ENCODE measurements at regions not wholly inside any gene's neighbourhood (a gene's known extent, or its start where the extent isn't known, plus 50 kb on each side); places are given as distances from the start of the nearest gene placed in this dataset.

GRCh38 chr17:62178579-62178978 is 113.5 kb upstream of the MED13 start:
- Histone ChIP-seq H3K4me1 (ENCODE audit: insufficient read depth) (no peaks in the 10 kb centered on the region), H3K79me2 (replicated peaks; ENCODE audit: insufficient read depth) (no peaks in the 10 kb centered on the region), H3K4me2 (no peak overlapping the region), H3K36me3 (ENCODE audit: insufficient read depth) (no peaks in the 10 kb centered on the region), H3K9me2 (ENCODE audit: insufficient read depth) (no peaks in the 10 kb centered on the region), H3F3A (replicated peaks; ENCODE audit: low read depth) (no peaks in the 10 kb centered on the region), H3K4me3 (no peak overlapping the region), H3K27ac (ENCODE audit: low read depth) (no peak overlapping the region), H2AFZ (peak overlapping the region; percentile 74; the same call in 1 of the 2 replicates), H4K20me1 (replicated peaks; ENCODE audit: insufficient read depth) (no peaks in the 10 kb centered on the region), H3K27me3 (ENCODE audit: insufficient read depth) (no peaks in the 10 kb centered on the region)
- Mint-ChIP-seq H3K9me3 (no peaks in the 10 kb centered on the region), H3K4me1 (no peaks in the 10 kb centered on the region), H3K4me3 (no peak overlapping the region), H3K36me3 (ENCODE audit: low read depth) (no peaks in the 10 kb centered on the region), H3K27ac (no peak overlapping the region), H3K27me3 (ENCODE audit: insufficient read depth, low read depth, poor library complexity) (peaks cover 2% of the 10 kb centered on the region)
- ATAC-seq = no peak
- DNase-seq (ENCODE audit: low spot score) = no peak
- TF ChIP-seq EZH2phosphoT487 (IDR thresholded peaks at IDR 0.05; ENCODE audit: unreplicated experiment) (no peak), POLR2AphosphoS5 (IDR thresholded peaks at IDR 0.05; ENCODE audit: low read depth) (no peak), EZH2 (IDR thresholded peaks at IDR 0.05; ENCODE audit: low read depth, unreplicated experiment) (no peak), REST (IDR thresholded peaks at IDR 0.05; ENCODE audit: unreplicated experiment) (no peak), ZNF114 (CRISPR knock-in tag; IDR thresholded peaks at IDR 0.05) (no peak), CREB1 (CRISPR knock-in tag; IDR thresholded peaks at IDR 0.05; ENCODE audit: low read depth) (no peak)
- TF ChIP-seq, protein P1, sequence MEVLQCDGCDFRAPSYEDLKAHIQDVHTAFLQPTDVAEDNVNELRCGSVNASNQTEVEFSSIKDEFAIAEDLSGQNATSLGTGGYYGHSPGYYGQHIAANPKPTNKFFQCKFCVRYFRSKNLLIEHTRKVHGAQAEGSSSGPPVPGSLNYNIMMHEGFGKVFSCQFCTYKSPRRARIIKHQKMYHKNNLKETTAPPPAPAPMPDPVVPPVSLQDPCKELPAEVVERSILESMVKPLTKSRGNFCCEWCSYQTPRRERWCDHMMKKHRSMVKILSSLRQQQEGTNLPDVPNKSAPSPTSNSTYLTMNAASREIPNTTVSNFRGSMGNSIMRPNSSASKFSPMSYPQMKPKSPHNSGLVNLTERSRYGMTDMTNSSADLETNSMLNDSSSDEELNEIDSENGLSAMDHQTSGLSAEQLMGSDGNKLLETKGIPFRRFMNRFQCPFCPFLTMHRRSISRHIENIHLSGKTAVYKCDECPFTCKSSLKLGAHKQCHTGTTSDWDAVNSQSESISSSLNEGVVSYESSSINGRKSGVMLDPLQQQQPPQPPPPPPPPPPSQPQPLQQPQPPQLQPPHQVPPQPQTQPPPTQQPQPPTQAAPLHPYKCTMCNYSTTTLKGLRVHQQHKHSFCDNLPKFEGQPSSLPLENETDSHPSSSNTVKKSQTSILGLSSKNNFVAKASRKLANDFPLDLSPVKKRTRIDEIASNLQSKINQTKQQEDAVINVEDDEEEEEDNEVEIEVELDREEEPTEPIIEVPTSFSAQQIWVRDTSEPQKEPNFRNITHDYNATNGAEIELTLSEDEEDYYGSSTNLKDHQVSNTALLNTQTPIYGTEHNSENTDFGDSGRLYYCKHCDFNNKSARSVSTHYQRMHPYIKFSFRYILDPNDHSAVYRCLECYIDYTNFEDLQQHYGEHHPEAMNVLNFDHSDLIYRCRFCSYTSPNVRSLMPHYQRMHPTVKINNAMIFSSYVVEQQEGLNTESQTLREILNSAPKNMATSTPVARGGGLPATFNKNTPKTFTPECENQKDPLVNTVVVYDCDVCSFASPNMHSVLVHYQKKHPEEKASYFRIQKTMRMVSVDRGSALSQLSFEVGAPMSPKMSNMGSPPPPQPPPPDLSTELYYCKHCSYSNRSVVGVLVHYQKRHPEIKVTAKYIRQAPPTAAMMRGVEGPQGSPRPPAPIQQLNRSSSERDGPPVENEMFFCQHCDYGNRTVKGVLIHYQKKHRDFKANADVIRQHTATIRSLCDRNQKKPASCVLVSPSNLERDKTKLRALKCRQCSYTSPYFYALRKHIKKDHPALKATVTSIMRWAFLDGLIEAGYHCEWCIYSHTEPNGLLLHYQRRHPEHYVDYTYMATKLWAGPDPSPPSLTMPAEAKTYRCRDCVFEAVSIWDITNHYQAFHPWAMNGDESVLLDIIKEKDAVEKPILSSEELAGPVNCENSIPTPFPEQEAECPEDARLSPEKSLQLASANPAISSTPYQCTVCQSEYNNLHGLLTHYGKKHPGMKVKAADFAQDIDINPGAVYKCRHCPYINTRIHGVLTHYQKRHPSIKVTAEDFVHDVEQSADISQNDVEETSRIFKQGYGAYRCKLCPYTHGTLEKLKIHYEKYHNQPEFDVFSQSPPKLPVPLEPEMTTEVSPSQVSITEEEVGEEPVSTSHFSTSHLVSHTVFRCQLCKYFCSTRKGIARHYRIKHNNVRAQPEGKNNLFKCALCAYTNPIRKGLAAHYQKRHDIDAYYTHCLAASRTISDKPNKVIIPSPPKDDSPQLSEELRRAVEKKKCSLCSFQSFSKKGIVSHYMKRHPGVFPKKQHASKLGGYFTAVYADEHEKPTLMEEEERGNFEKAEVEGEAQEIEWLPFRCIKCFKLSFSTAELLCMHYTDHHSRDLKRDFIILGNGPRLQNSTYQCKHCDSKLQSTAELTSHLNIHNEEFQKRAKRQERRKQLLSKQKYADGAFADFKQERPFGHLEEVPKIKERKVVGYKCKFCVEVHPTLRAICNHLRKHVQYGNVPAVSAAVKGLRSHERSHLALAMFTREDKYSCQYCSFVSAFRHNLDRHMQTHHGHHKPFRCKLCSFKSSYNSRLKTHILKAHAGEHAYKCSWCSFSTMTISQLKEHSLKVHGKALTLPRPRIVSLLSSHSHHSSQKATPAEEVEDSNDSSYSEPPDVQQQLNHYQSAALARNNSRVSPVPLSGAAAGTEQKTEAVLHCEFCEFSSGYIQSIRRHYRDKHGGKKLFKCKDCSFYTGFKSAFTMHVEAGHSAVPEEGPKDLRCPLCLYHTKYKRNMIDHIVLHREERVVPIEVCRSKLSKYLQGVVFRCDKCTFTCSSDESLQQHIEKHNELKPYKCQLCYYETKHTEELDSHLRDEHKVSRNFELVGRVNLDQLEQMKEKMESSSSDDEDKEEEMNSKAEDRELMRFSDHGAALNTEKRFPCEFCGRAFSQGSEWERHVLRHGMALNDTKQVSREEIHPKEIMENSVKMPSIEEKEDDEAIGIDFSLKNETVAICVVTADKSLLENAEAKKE (CRISPR knock-in tag; IDR thresholded peaks at IDR 0.05) = no peak
